ENCODE measurements at regions not wholly inside any gene's neighbourhood (a gene's known extent, or its start where the extent isn't known, plus 50 kb on each side); places are given as distances from the start of the nearest gene placed in this dataset.

GRCh38 chr9:105141976-105142250 lies 102.5 kb upstream of the SLC44A1 start:
- TF ChIP-seq CTCF (IDR thresholded peaks at IDR 0.05) (no peak), POLR2A (IDR thresholded peaks at IDR 0.05) (no peak)

All from Peyer's patch (tissue), 4 donors.